Body of pancreas (tissue), 4 donors: ENCODE measurements at regions not wholly inside any gene's neighbourhood (a gene's known extent, or its start where the extent isn't known, plus 50 kb on each side); places are given as distances from the start of the nearest gene placed in this dataset.

Source experiments
- CTCF ChIP-seq, 7 experiments: fragments of 450-650 bp in 4 of 7; fragments of 200-600 bp in 3 of 7; sonication (generic) in 3 of 7; IDR thresholded peaks; one replicate each; pipeline ENCODE4 v1.5.1; 2016 to 2019; ENCODE audit warnings: antibody characterized with exemption in 7 of 7
- POLR2A ChIP-seq, 3 donors: fragments of 450-650 bp; IDR thresholded peaks; one replicate each; pipeline ENCODE4 v1.6.1; 2016; ENCODE audit warnings: antibody characterized with exemption in 3 of 3, mild to moderate bottlenecking in 2 of 3

- TF ChIP-seq POLR2A (IDR thresholded peaks at IDR 0.05) (no peak), CTCF (IDR thresholded peaks at IDR 0.05) (no peak)
Measured at GRCh38 chr1:34363447-34363846, 186.7 kb downstream of the C1orf94 start.
